OCI-LY1 (cell line): ENCODE measurements at regions not wholly inside any gene's neighbourhood (a gene's known extent, or its start where the extent isn't known, plus 50 kb on each side); places are given as distances from the start of the nearest gene placed in this dataset.

Source experiments
- EZH2 ChIP-seq: fragments of 200-600 bp; sonication (generic), shearing (Covaris generic); IDR thresholded peaks from 2 replicates; pipeline ENCODE4 v1.8.0; 2017; ENCODE audit warnings: borderline replicate concordance, mixed run types, mild to moderate bottlenecking, antibody characterized with exemption, low read length, moderate library complexity, mixed read lengths
- TF ChIP-seq, protein P1 (sequence below): fragments of 200-600 bp; sonication (generic), shearing (Covaris generic); IDR thresholded peaks from 2 replicates; pipeline ENCODE4 v1.5.1; 2017; ENCODE audit warnings: mild to moderate bottlenecking, antibody characterized with exemption, low read length, moderate library complexity, mixed read lengths

DNA sequence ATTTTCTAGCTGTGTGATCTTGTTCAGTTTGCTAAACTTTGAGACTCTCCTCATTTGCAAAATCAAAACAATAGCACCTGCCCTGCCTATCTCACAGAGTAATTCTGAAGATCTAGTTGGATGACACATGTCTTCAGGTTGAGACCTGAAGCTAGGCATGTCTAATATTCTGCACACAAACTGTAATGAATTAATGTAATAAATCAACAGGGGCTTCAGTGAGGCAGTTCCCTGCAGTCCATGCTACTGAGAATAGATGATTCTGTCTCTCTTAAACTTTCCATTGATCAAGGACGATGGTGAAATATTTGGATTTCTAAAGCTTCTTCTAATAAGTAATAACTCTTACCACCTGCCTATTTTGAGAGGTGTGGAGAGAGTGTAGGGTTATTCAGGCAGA is 268.1 kb upstream of the TMTC4 start:
- TF ChIP-seq, protein P1, sequence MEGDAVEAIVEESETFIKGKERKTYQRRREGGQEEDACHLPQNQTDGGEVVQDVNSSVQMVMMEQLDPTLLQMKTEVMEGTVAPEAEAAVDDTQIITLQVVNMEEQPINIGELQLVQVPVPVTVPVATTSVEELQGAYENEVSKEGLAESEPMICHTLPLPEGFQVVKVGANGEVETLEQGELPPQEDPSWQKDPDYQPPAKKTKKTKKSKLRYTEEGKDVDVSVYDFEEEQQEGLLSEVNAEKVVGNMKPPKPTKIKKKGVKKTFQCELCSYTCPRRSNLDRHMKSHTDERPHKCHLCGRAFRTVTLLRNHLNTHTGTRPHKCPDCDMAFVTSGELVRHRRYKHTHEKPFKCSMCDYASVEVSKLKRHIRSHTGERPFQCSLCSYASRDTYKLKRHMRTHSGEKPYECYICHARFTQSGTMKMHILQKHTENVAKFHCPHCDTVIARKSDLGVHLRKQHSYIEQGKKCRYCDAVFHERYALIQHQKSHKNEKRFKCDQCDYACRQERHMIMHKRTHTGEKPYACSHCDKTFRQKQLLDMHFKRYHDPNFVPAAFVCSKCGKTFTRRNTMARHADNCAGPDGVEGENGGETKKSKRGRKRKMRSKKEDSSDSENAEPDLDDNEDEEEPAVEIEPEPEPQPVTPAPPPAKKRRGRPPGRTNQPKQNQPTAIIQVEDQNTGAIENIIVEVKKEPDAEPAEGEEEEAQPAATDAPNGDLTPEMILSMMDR = no peak
- no peak for TF ChIP-seq EZH2
